MM.1S (cell line): ENCODE measurements at regions not wholly inside any gene's neighbourhood (a gene's known extent, or its start where the extent isn't known, plus 50 kb on each side); places are given as distances from the start of the nearest gene placed in this dataset.
"Not testable (repeated sequence)": the region's sequence is repeated elsewhere in the genome, so short reads cannot be mapped to it uniquely, and the experiment has no call there.

ENCODE experiments used
- CTCF ChIP-seq: fragments of 300-600 bp; sonication (generic); IDR thresholded peaks from 2 replicates; pipeline ENCODE4 v1.5.1; 2016; ENCODE audit warnings: antibody characterized with exemption, low read length, mixed read lengths
- EZH2 ChIP-seq: fragments of 300-600 bp; sonication (generic); optimal IDR thresholded peaks from 2 replicates; pipeline ENCODE3; 2017; ENCODE audit warnings: low read depth, mild to moderate bottlenecking, antibody characterized with exemption, low read length, mixed read lengths
- EZH2phosphoT487 ChIP-seq: fragments of 300-600 bp; sonication (generic); IDR thresholded peaks from 2 replicates; pipeline ENCODE4 v1.6.1; 2018; ENCODE audit warnings: antibody characterized with exemption, low read length

GRCh38 chr2:91565689-91566430 is 2874.4 kb downstream of the RPIA start:
- TF ChIP-seq CTCF, EZH2phosphoT487, EZH2: not testable (repeated sequence)
